ENCODE measurements at regions not wholly inside any gene's neighbourhood (a gene's known extent, or its start where the extent isn't known, plus 50 kb on each side); places are given as distances from the start of the nearest gene placed in this dataset.
A peak's percentile ranks its signal among the peaks of the same experiment; 100 is the strongest.

DNA sequence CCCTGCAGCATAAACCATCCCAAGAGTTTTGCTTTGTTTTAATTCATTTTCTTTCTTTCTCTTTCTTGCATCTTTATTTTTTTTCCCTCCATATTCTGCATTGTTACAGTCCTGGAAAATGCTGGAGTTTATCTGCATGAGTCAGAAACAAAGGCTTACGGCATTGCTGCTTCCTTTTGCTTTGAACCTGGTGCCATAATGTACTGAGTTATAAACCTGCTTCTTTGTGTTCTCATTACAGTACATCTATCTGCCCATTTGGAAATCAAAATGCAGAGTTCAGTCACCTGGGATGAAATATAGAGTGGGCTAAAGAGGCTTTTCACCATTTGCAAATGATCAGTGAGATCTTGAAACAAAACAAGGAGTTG is 1009.2 kb upstream of the FANCL start:
- no peaks in the 10 kb centered on the region for H3K27me3 ChIP-seq (replicated peaks in 1 of 4; ENCODE audit: control insufficient read depth in 3 of 4, extremely low read depth in 1 of 4, insufficient read depth in 3 of 4, low read length in 3 of 4)

More for the DNA sequence above, 1009.2 kb upstream of the FANCL start:
- H2BK20ac ChIP-seq (ENCODE audit: low read length), result no peak overlapping the region
- H3K36me3 ChIP-seq (ENCODE audit: control insufficient read depth in 2 of 4, insufficient read depth in 4 of 4, low read length in 3 of 4), result no peaks in the 10 kb centered on the region
- CTCF ChIA-PET (ENCODE audit: partially characterized antibody), result interaction anchor here (0.7 to 1.6 kb wide), 2 partner anchors 9 to 1491 kb away, joined by 4 to 6 read pairs; no protein-coding TSS in a partner anchor
- H3K4me3 ChIP-seq (ENCODE audit: extremely low read depth in 1 of 4, insufficient read depth in 2 of 4, low read depth in 3 of 4, low read length in 4 of 4), result no peak overlapping the region
- no peaks in the 10 kb centered on the region for H3K79me2 ChIP-seq (ENCODE audit: control insufficient read depth in 1 of 2, insufficient read depth in 2 of 2, low read length in 2 of 2)
- H2BK12ac ChIP-seq (ENCODE audit: low read depth, low read length), result no peak overlapping the region
- H3K14ac ChIP-seq (ENCODE audit: insufficient read length), result no peak overlapping the region
- H2BK15ac ChIP-seq (ENCODE audit: low read length), result no peak overlapping the region
- H3K27ac ChIP-seq (ENCODE audit: low read depth, low read length), result no peak overlapping the region
- H2AK5ac ChIP-seq (ENCODE audit: low read depth, low read length), result no peak overlapping the region
- H3K4me2 ChIP-seq (ENCODE audit: insufficient read depth in 1 of 2, low read depth in 2 of 2, low read length in 2 of 2), result no peak overlapping the region
- H2BK120ac ChIP-seq (replicated peaks; ENCODE audit: low read depth, low read length), result no peak overlapping the region
- no peak overlapping the region for H3K18ac ChIP-seq (ENCODE audit: extremely low read depth, low read length)
- no peaks in the 10 kb centered on the region for H3K9me3 ChIP-seq (ENCODE audit: insufficient read depth in 2 of 2, low read depth in 1 of 2, low read length in 1 of 2)
- no peak overlapping the region for H3K9ac ChIP-seq (replicated peaks in 1 of 4; ENCODE audit: extremely low read depth in 1 of 4, low read depth in 3 of 4, low read length in 3 of 4)
- POLR2A ChIA-PET (ENCODE audit: partially characterized antibody), result no interaction called here
- TF ChIP-seq SIRT6 (IDR thresholded peaks at IDR 0.05; ENCODE audit: low read length), result no peak
- no peak for TF ChIP-seq RAD21 (IDR thresholded peaks at IDR 0.05 in 1 of 2, conservative IDR thresholded peaks at IDR 0.05 in 1 of 2; ENCODE audit: low read depth in 2 of 2, low read length in 2 of 2)
- no peak for TF ChIP-seq KDM4A (IDR thresholded peaks at IDR 0.05; ENCODE audit: low read depth, low read length, severe bottlenecking)
- TF ChIP-seq SP2 (IDR thresholded peaks at IDR 0.05; ENCODE audit: low read length), result no peak
- no peak for TF ChIP-seq TAF1 (IDR thresholded peaks at IDR 0.05; ENCODE audit: low read depth, low read length)
- no peak for TF ChIP-seq SAP30 (IDR thresholded peaks at IDR 0.05; ENCODE audit: insufficient read depth, insufficient replicate concordance, low read length)
- TF ChIP-seq, protein P1, sequence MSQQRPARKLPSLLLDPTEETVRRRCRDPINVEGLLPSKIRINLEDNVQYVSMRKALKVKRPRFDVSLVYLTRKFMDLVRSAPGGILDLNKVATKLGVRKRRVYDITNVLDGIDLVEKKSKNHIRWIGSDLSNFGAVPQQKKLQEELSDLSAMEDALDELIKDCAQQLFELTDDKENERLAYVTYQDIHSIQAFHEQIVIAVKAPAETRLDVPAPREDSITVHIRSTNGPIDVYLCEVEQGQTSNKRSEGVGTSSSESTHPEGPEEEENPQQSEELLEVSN (IDR thresholded peaks at IDR 0.05), result no peak
- no peak for TF ChIP-seq FOSL1 (IDR thresholded peaks at IDR 0.05; ENCODE audit: insufficient read depth, low read depth, low read length)
- TF ChIP-seq USF2 (IDR thresholded peaks at IDR 0.05; ENCODE audit: low read length), result no peak
- no peak for TF ChIP-seq ZNF274 (IDR thresholded peaks at IDR 0.05; ENCODE audit: borderline replicate concordance, extremely low read depth, low read length)
- no peak for TF ChIP-seq NRF1 (IDR thresholded peaks at IDR 0.05; ENCODE audit: low read depth, low read length)
- TF ChIP-seq KDM1A (IDR thresholded peaks at IDR 0.05; ENCODE audit: borderline replicate concordance, low read length), result no peak
- 94% methylated on average over 1 of the region's 1 CpG; no CpG with 5 or more reads in 1 of the 2 experiments for WGBS, 2 experiments (ENCODE audit: extremely low coverage in 1 of 2, insufficient coverage in 1 of 2, insufficient read length in 1 of 2, insufficient replicate concordance in 2 of 2, low coverage in 1 of 2, low lambda C conversion rate in 2 of 2, missing lambda C conversion rate in 1 of 2)
- FAIRE-seq, result no peak
- no peak for DNase-seq (ENCODE audit: low read depth in 1 of 2, low spot score in 2 of 2)
- no peak overlapping the region for H3K23ac ChIP-seq (ENCODE audit: insufficient read length)
- no peak overlapping the region for H4K91ac ChIP-seq (replicated peaks; ENCODE audit: insufficient read length, low read length)
- H3K79me1 ChIP-seq (ENCODE audit: low read depth, low read length), result no peaks in the 10 kb centered on the region
- H3K56ac ChIP-seq (replicated peaks; ENCODE audit: insufficient read length, low read depth, low read length), result no peak overlapping the region
- H3K4me1 ChIP-seq (replicated peaks in 1 of 4; ENCODE audit: control insufficient read depth in 3 of 4, insufficient read depth in 4 of 4, low read length in 3 of 4), result peaks cover 0 to 3% (median 0%) of the 10 kb centered on the region in 4 experiments; a peak in 1 of 7 replicates
- no peaks in the 10 kb centered on the region for H3K23me2 ChIP-seq (ENCODE audit: low read depth, low read length)
- no peak overlapping the region for H3K4ac ChIP-seq (replicated peaks; ENCODE audit: insufficient read length, low read depth, low read length)
- H4K8ac ChIP-seq (ENCODE audit: extremely low read depth, insufficient read depth, low read length), result no peak overlapping the region
- H4K20me1 ChIP-seq (replicated peaks in 1 of 2; ENCODE audit: control insufficient read depth in 1 of 2, insufficient read depth in 2 of 2, low read length in 2 of 2), result no peaks in the 10 kb centered on the region
- H2AFZ ChIP-seq (ENCODE audit: low read length), result peak overlapping the region; percentile 86; the same call in 1 of the 2 replicates
- H2BK5ac ChIP-seq (ENCODE audit: low read depth, low read length), result no peak overlapping the region
- H4K5ac ChIP-seq (ENCODE audit: insufficient read length, low read depth, low read length), result no peak overlapping the region
